ENCODE measurements at regions not wholly inside any gene's neighbourhood (a gene's known extent, or its start where the extent isn't known, plus 50 kb on each side); places are given as distances from the start of the nearest gene placed in this dataset.

GRCh38 chr9:99375481-99375880, 153.4 kb downstream of the SEC61B start:
- no peak for DNase-seq (ENCODE audit: extremely low spot score in 2 of 2)
- no peaks in the 10 kb centered on the region for H3K9me3 ChIP-seq
- H3K27ac ChIP-seq = no peak overlapping the region
- no peaks in the 10 kb centered on the region for H3K36me3 ChIP-seq
- H3K4me3 ChIP-seq = no peak overlapping the region
- TF ChIP-seq CTCF (IDR thresholded peaks at IDR 0.05) (no peak), POLR2AphosphoS5 (IDR thresholded peaks at IDR 0.05; ENCODE audit: insufficient read depth in 1 of 2, low read depth in 1 of 2) (no peak), POLR2A (IDR thresholded peaks at IDR 0.05) (no peak)
- no peaks in the 10 kb centered on the region for H3K4me1 ChIP-seq
- H3K27me3 ChIP-seq = no peaks in the 10 kb centered on the region
- intact Hi-C loops (cut with DNase I) = no loop called here

GRCh38 chr9:99377790-99378775, 156.0 kb downstream of the SEC61B start:
- no peak for DNase-seq (ENCODE audit: extremely low spot score in 2 of 2)
- Histone ChIP-seq H3K27ac (no peak overlapping the region), H3K27me3 (no peaks in the 10 kb centered on the region), H3K36me3 (no peaks in the 10 kb centered on the region), H3K9me3 (no peaks in the 10 kb centered on the region), H3K4me1 (no peaks in the 10 kb centered on the region), H3K4me3 (no peak overlapping the region)
- intact Hi-C loops (cut with DNase I) = no loop called here
- TF ChIP-seq POLR2AphosphoS5 (IDR thresholded peaks at IDR 0.05; ENCODE audit: insufficient read depth in 1 of 2, low read depth in 1 of 2) (no peak), POLR2A (IDR thresholded peaks at IDR 0.05) (no peak), CTCF (IDR thresholded peaks at IDR 0.05) (no peak)

DNA sequence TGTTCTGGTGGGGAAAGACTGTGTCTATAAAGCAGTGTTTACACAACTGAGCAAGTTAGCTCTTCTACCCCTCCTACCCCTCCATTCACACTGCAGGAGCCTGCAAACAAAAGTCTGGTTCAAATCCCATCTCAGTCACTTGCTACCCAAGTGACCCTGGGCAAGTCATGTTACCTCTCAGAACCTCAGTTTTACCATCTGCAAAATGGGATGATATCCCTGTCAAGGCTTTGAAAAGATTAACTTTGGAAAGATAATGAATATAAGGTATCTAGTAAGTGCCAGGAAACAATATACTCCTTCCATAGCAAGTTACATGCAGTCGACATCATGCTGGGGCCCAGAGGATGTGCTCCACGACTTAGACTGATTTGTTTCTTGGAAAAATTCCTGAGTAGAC, 161.5 kb downstream of the SEC61B start:
- intact Hi-C loops (cut with DNase I) = no loop called here
- Histone ChIP-seq H3K27me3 (no peaks in the 10 kb centered on the region), H3K36me3 (no peaks in the 10 kb centered on the region), H3K9me3 (no peaks in the 10 kb centered on the region), H3K4me3 (no peak overlapping the region), H3K27ac (no peak overlapping the region), H3K4me1 (peaks cover 12% of the 10 kb centered on the region)
- no peak for DNase-seq (ENCODE audit: extremely low spot score in 2 of 2)
- TF ChIP-seq POLR2AphosphoS5 (IDR thresholded peaks at IDR 0.05; ENCODE audit: insufficient read depth in 1 of 2, low read depth in 1 of 2) (no peak), CTCF (IDR thresholded peaks at IDR 0.05) (no peak), POLR2A (IDR thresholded peaks at IDR 0.05) (no peak)

- no peaks in the 10 kb centered on the region for H3K27me3 ChIP-seq
- H3K4me3 ChIP-seq = no peak overlapping the region
- DNase-seq (ENCODE audit: extremely low spot score in 2 of 2) = no peak
- TF ChIP-seq CTCF (IDR thresholded peaks at IDR 0.05) (no peak), POLR2AphosphoS5 (IDR thresholded peaks at IDR 0.05; ENCODE audit: insufficient read depth in 1 of 2, low read depth in 1 of 2) (no peak), POLR2A (IDR thresholded peaks at IDR 0.05) (no peak)
- peaks cover 12% of the 10 kb centered on the region for H3K4me1 ChIP-seq
- H3K36me3 ChIP-seq = no peaks in the 10 kb centered on the region
- H3K27ac ChIP-seq = peak overlapping the region; percentile 71
- intact Hi-C loops (cut with DNase I) = no loop called here
- no peaks in the 10 kb centered on the region for H3K9me3 ChIP-seq
These were observed 163.1 kb downstream of the SEC61B start for GRCh38 chr9:99385215-99385614.

DNA sequence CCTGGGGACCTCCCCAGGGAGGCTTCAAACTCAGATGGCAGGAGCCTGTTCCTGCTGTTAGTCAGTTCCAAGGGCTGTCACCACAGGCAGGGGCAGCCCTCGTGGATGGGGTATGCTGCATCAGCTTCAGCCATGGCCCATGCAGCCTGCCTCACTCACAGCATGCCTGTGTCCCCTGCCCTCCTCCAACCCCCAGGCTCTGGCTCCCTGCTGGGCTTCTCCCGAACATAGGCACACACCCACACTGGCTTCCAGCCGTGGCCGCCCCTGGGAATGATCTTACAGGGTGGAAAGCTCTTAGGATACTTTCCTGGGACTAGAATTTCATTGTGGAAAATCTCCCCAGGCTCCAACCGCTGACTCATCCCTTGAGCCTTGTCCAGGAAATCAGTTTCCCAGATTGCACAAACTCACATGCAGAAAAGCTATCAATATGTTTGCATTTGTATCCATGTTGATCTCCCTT, 163.8 kb downstream of the SEC61B start:
- Histone ChIP-seq H3K4me3 (no peak overlapping the region), H3K36me3 (no peaks in the 10 kb centered on the region), H3K27ac (peak overlapping the region; percentile 71), H3K27me3 (no peaks in the 10 kb centered on the region), H3K9me3 (no peaks in the 10 kb centered on the region), H3K4me1 (peaks cover 12% of the 10 kb centered on the region)
- DNase-seq (ENCODE audit: extremely low spot score in 2 of 2) = no peak
- intact Hi-C loops (cut with DNase I) = no loop called here
- TF ChIP-seq CTCF (IDR thresholded peaks at IDR 0.05) = no peak
- TF ChIP-seq POLR2AphosphoS5 (IDR thresholded peaks at IDR 0.05; ENCODE audit: insufficient read depth in 1 of 2, low read depth in 1 of 2) = peak in 1 of 2 donors; percentile 45

Data from vagina (tissue), 2 donors.